GM23338 (cell line): ENCODE measurements at regions not wholly inside any gene's neighbourhood (a gene's known extent, or its start where the extent isn't known, plus 50 kb on each side); places are given as distances from the start of the nearest gene placed in this dataset.

Experiments used
- ATAC-seq: fragments of 200-7000 bp; cut with Tn5 transposase; 3 replicates; pipeline ENCODE4 v1.9.1; 2020
- DNase-seq: peaks from one replicate; pipeline ENCODE4 v3.0.0-alpha.2; 2015; ENCODE audit warnings: low spot score
- H2AFZ ChIP-seq: fragments of 200-600 bp; sonication (generic); 2 replicates; pipeline ENCODE4 v1.8.0; 2016; ENCODE audit warnings: antibody characterized with exemption, mild to moderate bottlenecking, moderate library complexity
- H3F3A ChIP-seq: fragments of 200-600 bp; sonication (generic); replicated peaks from 2 replicates; pipeline ENCODE4 v1.8.0; 2017; ENCODE audit warnings: antibody characterized with exemption, mixed run types, low read depth
- H3K27ac ChIP-seq: fragments of 200-600 bp; sonication (generic); 2 replicates; pipeline ENCODE4 v1.6.1; 2016; ENCODE audit warnings: low read depth
- H3K27me3 ChIP-seq: fragments of 200-600 bp; sonication (generic); 2 replicates; pipeline ENCODE4 v1.8.0; 2016; ENCODE audit warnings: mild to moderate bottlenecking, mixed run types, moderate library complexity; ENCODE audit not compliant: insufficient read depth
- H3K36me3 ChIP-seq: fragments of 200-600 bp; sonication (generic); 2 replicates; pipeline ENCODE4 v1.8.0; 2016; ENCODE audit warnings: mild to moderate bottlenecking; ENCODE audit not compliant: insufficient read depth
- H3K4me1 ChIP-seq: fragments of 200-600 bp; sonication (generic); 2 replicates; pipeline ENCODE4 v1.8.0; 2016; ENCODE audit warnings: mild to moderate bottlenecking, moderate library complexity; ENCODE audit not compliant: insufficient read depth
- H3K4me2 ChIP-seq: fragments of 200-600 bp; sonication (generic); 2 replicates; pipeline ENCODE4 v1.7.1; 2017; ENCODE audit warnings: mixed run types
- H3K4me3 ChIP-seq: fragments of 200-600 bp; sonication (generic); 2 replicates; pipeline ENCODE4 v1.6.1; 2016; ENCODE audit warnings: mixed run types
- H3K79me2 ChIP-seq: fragments of 200-600 bp; sonication (generic); replicated peaks from 2 replicates; pipeline ENCODE4 v1.8.0; 2017; ENCODE audit warnings: mild to moderate bottlenecking; ENCODE audit not compliant: insufficient read depth
- H3K9me2 ChIP-seq: fragments of 200-600 bp; sonication (generic); 2 replicates; pipeline ENCODE4 v1.8.0; 2017; ENCODE audit not compliant: insufficient read depth
- H4K20me1 ChIP-seq: fragments of 200-600 bp; sonication (generic); replicated peaks from 2 replicates; pipeline ENCODE4 v1.8.0; 2017; ENCODE audit warnings: mild to moderate bottlenecking; ENCODE audit not compliant: insufficient read depth
- H3K27ac Mint-ChIP-seq: 2 replicates; pipeline ENCODE4 v1.8.0; 2020; ENCODE audit warnings: inconsistent platforms, mild to moderate bottlenecking, moderate library complexity, mixed read lengths
- H3K27me3 Mint-ChIP-seq: 3 replicates; pipeline ENCODE4 v1.8.0; 2022; ENCODE audit warnings: low read depth, mild to moderate bottlenecking, moderate library complexity, mixed read lengths, inconsistent platforms; ENCODE audit not compliant: insufficient read depth, poor library complexity
- H3K36me3 Mint-ChIP-seq: 3 replicates; pipeline ENCODE4 v1.8.0; 2021; ENCODE audit warnings: low read depth, mild to moderate bottlenecking, inconsistent platforms, moderate library complexity, mixed read lengths
- H3K4me1 Mint-ChIP-seq: 3 replicates; pipeline ENCODE4 v1.8.0; 2020; ENCODE audit warnings: mild to moderate bottlenecking, inconsistent platforms, mixed read lengths
- H3K4me3 Mint-ChIP-seq: 3 replicates; pipeline ENCODE4 v1.8.0; 2021; ENCODE audit warnings: moderate library complexity, mild to moderate bottlenecking, inconsistent platforms, mixed read lengths
- H3K9me3 Mint-ChIP-seq: 3 replicates; pipeline ENCODE4 v1.8.0; 2020; ENCODE audit warnings: moderate library complexity, mild to moderate bottlenecking, inconsistent platforms, mixed read lengths
- CREB1 ChIP-seq: fragments of 250-450 bp; sonication (Bioruptor Pico); IDR thresholded peaks from 2 replicates; pipeline ENCODE4 v1.5.0; 2020; ENCODE audit warnings: low read depth, mild to moderate bottlenecking, moderate library complexity
- CTCF ChIP-seq, 2 experiments: fragments of 200-600 bp in 1 of 2; sonication (generic) in 1 of 2; conservative IDR thresholded peaks; 2 replicates each; pipeline versions ENCODE4 v1.5.1 to v1.6.1; 2016 to 2017; ENCODE audit warnings: antibody characterized with exemption in 2 of 2, low read depth in 2 of 2, mild to moderate bottlenecking in 2 of 2, moderate library complexity in 1 of 2
- EZH2phosphoT487 ChIP-seq: fragments of 200-600 bp; sonication (generic); IDR thresholded peaks from one replicate; pipeline ENCODE4 v1.8.1; 2018; ENCODE audit warnings: antibody characterized with exemption; ENCODE audit not compliant: unreplicated experiment
- JUNB ChIP-seq: IDR thresholded peaks from one replicate; pipeline ENCODE4 v1.6.1; 2016; ENCODE audit warnings: antibody characterized with exemption; ENCODE audit not compliant: unreplicated experiment
- REST ChIP-seq: IDR thresholded peaks from one replicate; pipeline ENCODE4 v1.6.1; 2018; ENCODE audit warnings: antibody characterized with exemption; ENCODE audit not compliant: unreplicated experiment
- STAT1 ChIP-seq: IDR thresholded peaks from one replicate; pipeline ENCODE4 v1.6.1; 2016; ENCODE audit warnings: antibody characterized with exemption; ENCODE audit not compliant: unreplicated experiment
- ZNF114 ChIP-seq: fragments of 250-450 bp; sonication (Bioruptor Pico); IDR thresholded peaks from 2 replicates; pipeline ENCODE4 v1.5.0; 2020; ENCODE audit warnings: mild to moderate bottlenecking, moderate library complexity
- ZNF462 ChIP-seq: fragments of 250-450 bp; sonication (Bioruptor Pico); IDR thresholded peaks from 2 replicates; pipeline ENCODE4 v1.5.0; 2020; ENCODE audit warnings: mild to moderate bottlenecking, moderate library complexity
- TF ChIP-seq, protein P1 (sequence below): IDR thresholded peaks from 2 replicates; pipeline ENCODE4 v1.6.1; 2016; ENCODE audit warnings: antibody characterized with exemption

DNA sequence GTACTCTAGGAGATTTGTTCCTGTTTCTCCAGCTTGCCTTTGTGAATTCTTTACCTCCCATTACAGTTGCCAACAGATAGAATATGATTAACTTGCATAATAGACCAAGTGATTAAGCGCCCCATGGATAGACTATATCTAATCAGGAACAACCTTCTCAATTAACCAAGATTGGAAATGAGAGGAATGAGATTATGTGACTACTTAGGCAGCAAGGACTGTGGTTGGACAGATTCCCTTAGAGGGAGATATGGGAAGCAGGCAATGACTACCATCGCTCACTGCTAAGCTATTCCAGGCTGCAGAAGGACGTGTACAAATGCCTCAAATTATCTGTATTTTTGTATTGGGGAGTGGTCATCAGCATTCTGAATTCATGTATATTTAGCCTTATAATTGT is 278.1 kb upstream of the DAB2 start:
- Histone ChIP-seq H3K79me2 (no peaks in the 10 kb centered on the region), H3K9me2 (no peaks in the 10 kb centered on the region), H3F3A (no peaks in the 10 kb centered on the region), H3K4me1 (no peaks in the 10 kb centered on the region), H3K4me2 (no peak overlapping the region), H2AFZ (no peak overlapping the region), H3K27me3 (no peaks in the 10 kb centered on the region), H4K20me1 (no peaks in the 10 kb centered on the region), H3K36me3 (no peaks in the 10 kb centered on the region), H3K4me3 (no peak overlapping the region), H3K27ac (no peak overlapping the region)
- no peak overlapping the region for H3K27ac Mint-ChIP-seq
- no peaks in the 10 kb centered on the region for H3K4me1 Mint-ChIP-seq
- ATAC-seq (no peak), DNase-seq (no peak)
- TF ChIP-seq, protein P1, sequence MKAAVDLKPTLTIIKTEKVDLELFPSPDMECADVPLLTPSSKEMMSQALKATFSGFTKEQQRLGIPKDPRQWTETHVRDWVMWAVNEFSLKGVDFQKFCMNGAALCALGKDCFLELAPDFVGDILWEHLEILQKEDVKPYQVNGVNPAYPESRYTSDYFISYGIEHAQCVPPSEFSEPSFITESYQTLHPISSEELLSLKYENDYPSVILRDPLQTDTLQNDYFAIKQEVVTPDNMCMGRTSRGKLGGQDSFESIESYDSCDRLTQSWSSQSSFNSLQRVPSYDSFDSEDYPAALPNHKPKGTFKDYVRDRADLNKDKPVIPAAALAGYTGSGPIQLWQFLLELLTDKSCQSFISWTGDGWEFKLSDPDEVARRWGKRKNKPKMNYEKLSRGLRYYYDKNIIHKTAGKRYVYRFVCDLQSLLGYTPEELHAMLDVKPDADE: no peak
- TF ChIP-seq CTCF (conservative IDR thresholded peaks at IDR 0.05; ENCODE audit: low read depth in 2 of 2): no peak
- TF ChIP-seq ZNF114 (CRISPR knock-in tag): no peak
- no peak for TF ChIP-seq REST
- TF ChIP-seq JUNB: no peak
- no peak for TF ChIP-seq ZNF462 (CRISPR knock-in tag)
- no peak for TF ChIP-seq STAT1
- TF ChIP-seq CREB1 (CRISPR knock-in tag): no peak
- no peak for TF ChIP-seq EZH2phosphoT487
- no peaks in the 10 kb centered on the region for H3K9me3 Mint-ChIP-seq
- H3K4me3 Mint-ChIP-seq: no peak overlapping the region
- no peaks in the 10 kb centered on the region for H3K36me3 Mint-ChIP-seq
- no peaks in the 10 kb centered on the region for H3K27me3 Mint-ChIP-seq
